NK-92 (cell line): ENCODE measurements at regions not wholly inside any gene's neighbourhood (a gene's known extent, or its start where the extent isn't known, plus 50 kb on each side); places are given as distances from the start of the nearest gene placed in this dataset.
"Not testable (repeated sequence)": the region's sequence is repeated elsewhere in the genome, so short reads cannot be mapped to it uniquely, and the experiment has no call there.

Experiments
- DNase-seq: peaks from one replicate; lab custom pipeline; 2025; ENCODE audit not compliant: unreplicated experiment; lab: John Stamatoyannopoulos, UW

GRCh38 chr13:73536865-73537264 lies 478.1 kb downstream of the KLF5 start:
- DNase-seq: no peak

- DNase-seq: no peak
Observed at GRCh38 chr13:73535341-73535740, 476.5 kb downstream of the KLF5 start.

GRCh38 chr13:73532987-73533510 lies 474.2 kb downstream of the KLF5 start:
- no peak for DNase-seq

- DNase-seq: no peak
Observed at GRCh38 chr13:73532582-73532981, 473.8 kb downstream of the KLF5 start.

- DNase-seq: no peak
Observed at GRCh38 chr13:73531014-73531413, 472.2 kb downstream of the KLF5 start.

GRCh38 chr13:73522937-73523336 lies 464.1 kb downstream of the KLF5 start:
- no peak for DNase-seq

- no peak for DNase-seq
Observed at GRCh38 chr13:73521985-73522524, 463.2 kb downstream of the KLF5 start.

GRCh38 chr13:73521290-73521624 lies 462.5 kb downstream of the KLF5 start:
- DNase-seq: no peak

- no peak for DNase-seq
Observed at GRCh38 chr13:73520566-73521289, 461.9 kb downstream of the KLF5 start.

GRCh38 chr13:73520135-73520534 lies 461.3 kb downstream of the KLF5 start:
- not testable (repeated sequence) for DNase-seq

GRCh38 chr13:73519396-73520116 lies 460.8 kb downstream of the KLF5 start:
- no peak for DNase-seq

GRCh38 chr13:73517766-73518165 lies 459.0 kb downstream of the KLF5 start:
- no peak for DNase-seq

GRCh38 chr13:73516731-73517130 lies 457.9 kb downstream of the KLF5 start:
- DNase-seq: no peak

GRCh38 chr13:73514208-73514607 lies 455.4 kb downstream of the KLF5 start:
- no peak for DNase-seq

- no peak for DNase-seq
Observed at GRCh38 chr13:73513751-73514150, 454.9 kb downstream of the KLF5 start.

GRCh38 chr13:73508841-73509240 lies 450.0 kb downstream of the KLF5 start:
- DNase-seq: no peak

- DNase-seq: no peak
Observed at GRCh38 chr13:73505376-73505890, 446.6 kb downstream of the KLF5 start.

GRCh38 chr13:73499695-73500094 lies 440.9 kb downstream of the KLF5 start:
- DNase-seq: no peak

- no peak for DNase-seq
Observed at GRCh38 chr13:73497430-73497829, 438.6 kb downstream of the KLF5 start.

- no peak for DNase-seq
Observed at GRCh38 chr13:73496711-73497110, 437.9 kb downstream of the KLF5 start.

GRCh38 chr13:73492811-73493210 lies 434.0 kb downstream of the KLF5 start:
- DNase-seq: no peak

GRCh38 chr13:73482556-73482955 lies 423.8 kb downstream of the KLF5 start:
- DNase-seq: no peak
